ENCODE measurements at regions not wholly inside any gene's neighbourhood (a gene's known extent, or its start where the extent isn't known, plus 50 kb on each side); places are given as distances from the start of the nearest gene placed in this dataset.
"Not testable (repeated sequence)": the region's sequence is repeated elsewhere in the genome, so short reads cannot be mapped to it uniquely, and the experiment has no call there.

GRCh38 chr12:46983959-46984841, 95.2 kb upstream of the PCED1B start:
- Histone ChIP-seq H3K4me3 (no peak overlapping the region), H3K27ac (no peak overlapping the region), H3K36me3 (ENCODE audit: insufficient read depth in 1 of 2, low read depth in 1 of 2) (no peaks in the 10 kb centered on the region), H3K9me3 (peaks cover 6% of the 10 kb centered on the region), H3K4me1 (no peaks in the 10 kb centered on the region), H3K27me3 (ENCODE audit: insufficient read depth in 3 of 3, low read length in 2 of 3) (no peaks in the 10 kb centered on the region)
- intact Hi-C loops (cut with DNase I), result loop anchor here in 1 of 2 donors (2.0 to 10.0 kb wide), 3 partner anchors 37 to 859 kb away; no protein-coding TSS in a partner anchor
- peak; percentile 80 for TF ChIP-seq CTCF (IDR thresholded peaks at IDR 0.05)
- 52 to 56% (median 52%) methylated on average over 7 of the region's 7 CpGs for WGBS, 3 donors
- ATAC-seq (peak; percentile 81 to 95 (median 87)), DNase-seq (no peak)

DNA sequence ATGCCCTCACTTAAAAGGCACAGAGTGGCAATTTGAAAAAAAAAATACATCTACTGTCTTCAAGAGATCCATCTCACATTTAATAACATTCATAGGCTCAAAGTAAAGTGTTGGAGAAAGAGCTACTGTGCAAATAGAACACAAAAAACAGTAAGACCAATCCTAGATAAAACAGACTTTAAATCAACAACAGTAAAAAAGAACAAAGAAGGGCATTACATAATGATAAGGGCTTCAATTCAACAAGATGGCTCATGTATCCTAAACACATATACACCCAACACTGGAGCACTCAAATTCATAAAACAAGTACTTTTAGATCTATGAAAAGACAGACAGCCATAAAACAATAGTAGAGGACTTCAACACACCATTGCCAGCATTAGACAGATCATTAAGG, 93.6 kb upstream of the PCED1B start:
- Histone ChIP-seq H3K36me3 (ENCODE audit: insufficient read depth in 1 of 2, low read depth in 1 of 2) (no peaks in the 10 kb centered on the region), H3K4me1 (no peaks in the 10 kb centered on the region), H3K9me3 (peaks cover 18% of the 10 kb centered on the region), H3K4me3 (no peak overlapping the region), H3K27ac (no peak overlapping the region), H3K27me3 (ENCODE audit: insufficient read depth in 3 of 3, low read length in 2 of 3) (no peaks in the 10 kb centered on the region)
- no peak for ATAC-seq
- no peak for TF ChIP-seq CTCF (IDR thresholded peaks at IDR 0.05)
- DNase-seq, result no peak
- intact Hi-C loops (cut with DNase I), result loop anchor here in 1 of 2 donors (10.0 kb wide), 1 partner anchor 861 kb away; no protein-coding TSS in a partner anchor

DNA sequence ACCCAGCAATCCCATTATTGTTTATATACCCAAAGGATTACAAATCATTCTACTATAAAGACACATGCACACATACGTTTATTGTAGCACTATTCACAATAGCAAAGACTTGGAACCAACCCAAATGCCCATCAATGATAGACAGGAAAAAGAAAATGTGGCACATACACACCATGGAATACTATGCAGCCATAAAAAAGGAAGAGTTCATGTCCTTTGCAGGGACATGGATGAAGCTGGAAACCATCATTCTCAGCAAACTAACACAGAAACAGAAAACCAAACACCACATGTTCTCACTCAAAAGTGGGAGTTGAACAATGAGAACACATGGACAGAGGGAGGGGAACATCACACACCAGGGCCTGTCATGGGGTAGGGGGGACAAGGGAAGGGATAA, 91.3 kb upstream of the PCED1B start:
- ATAC-seq; H3K27ac ChIP-seq; H3K36me3 ChIP-seq (ENCODE audit: insufficient read depth in 1 of 2, low read depth in 1 of 2); H3K27me3 ChIP-seq (ENCODE audit: insufficient read depth in 3 of 3, low read length in 2 of 3); DNase-seq; H3K4me3 ChIP-seq; H3K4me1 ChIP-seq: not testable (repeated sequence)
- intact Hi-C loops (cut with DNase I), result loop anchor here in 1 of 2 donors (10.0 kb wide), 1 partner anchor 863 kb away; no protein-coding TSS in a partner anchor
- 55 to 56% (median 55%) methylated on average over 1 of the region's 1 CpG for WGBS, 3 donors
- peaks cover 23% of the 10 kb centered on the region for H3K9me3 ChIP-seq

GRCh38 chr12:46990211-46990610, 89.2 kb upstream of the PCED1B start:
- 63 to 77% (median 75%) methylated on average over 1 of the region's 1 CpG for WGBS, 3 donors
- H3K27ac ChIP-seq, result no peak overlapping the region
- DNase-seq (no peak), ATAC-seq (no peak)
- H3K36me3 ChIP-seq (ENCODE audit: insufficient read depth in 1 of 2, low read depth in 1 of 2), result no peaks in the 10 kb centered on the region
- peaks cover 23% of the 10 kb centered on the region for H3K9me3 ChIP-seq
- TF ChIP-seq CTCF (IDR thresholded peaks at IDR 0.05), result no peak
- H3K27me3 ChIP-seq (ENCODE audit: insufficient read depth in 3 of 3, low read length in 2 of 3), result no peaks in the 10 kb centered on the region
- H3K4me1 ChIP-seq, result no peaks in the 10 kb centered on the region
- intact Hi-C loops (cut with DNase I), result no loop called here
- no peak overlapping the region for H3K4me3 ChIP-seq

DNA sequence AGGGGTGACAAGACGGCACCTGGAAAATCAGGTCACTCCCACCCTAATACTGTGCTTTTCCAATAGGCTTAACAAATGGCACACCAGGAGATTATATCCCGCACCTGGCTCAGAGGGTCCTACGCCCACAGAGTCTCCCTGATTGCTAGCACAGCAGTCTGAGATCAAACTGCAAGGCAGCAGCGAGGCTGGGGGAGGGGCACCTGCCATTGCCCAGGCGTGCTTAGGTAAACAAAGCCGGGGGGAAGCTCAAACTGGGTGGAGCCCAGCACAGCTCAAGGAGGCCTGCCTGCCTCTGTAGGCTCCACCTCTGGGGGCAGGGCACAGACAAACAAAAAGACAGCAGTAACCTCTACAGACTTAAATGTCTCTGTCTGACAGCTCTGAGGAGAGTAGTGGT, 87.4 kb upstream of the PCED1B start:
- intact Hi-C loops (cut with DNase I); H3K36me3 ChIP-seq (ENCODE audit: insufficient read depth in 1 of 2, low read depth in 1 of 2); ATAC-seq; H3K27ac ChIP-seq; H3K27me3 ChIP-seq (ENCODE audit: insufficient read depth in 3 of 3, low read length in 2 of 3); DNase-seq; H3K4me1 ChIP-seq; H3K4me3 ChIP-seq: not testable (repeated sequence)
- WGBS, 3 donors, result 79 to 94% (median 93%) methylated on average over 5 to 6 of the region's 6 CpGs
- H3K9me3 ChIP-seq, result peaks cover 23% of the 10 kb centered on the region

Measured in psoas muscle (tissue), 7 donors.